Epithelial cell of proximal tubule (primary cell): ENCODE measurements at regions not wholly inside any gene's neighbourhood (a gene's known extent, or its start where the extent isn't known, plus 50 kb on each side); places are given as distances from the start of the nearest gene placed in this dataset.

ENCODE experiments used
- DNase-seq: peaks from one replicate; pipeline ENCODE4 v3.0.0-alpha.2; 2011; ENCODE audit warnings: low read depth
- H3K4me3 ChIP-seq: 2 replicates; pipeline ENCODE4 v1.5.1; 2011; ENCODE audit warnings: low read depth, mild to moderate bottlenecking, low read length
- CTCF ChIP-seq: conservative IDR thresholded peaks from 2 replicates; pipeline ENCODE4 v1.5.1; 2012; ENCODE audit warnings: low read depth, mild to moderate bottlenecking, low read length

GRCh38 chr2:81290846-81291245 lies 986.3 kb upstream of the LRRTM1 start:
- no peak overlapping the region for H3K4me3 ChIP-seq
- DNase-seq: no peak
- TF ChIP-seq CTCF: no peak

- no peak for DNase-seq
- no peak for TF ChIP-seq CTCF
- no peak overlapping the region for H3K4me3 ChIP-seq
These were observed 978.5 kb upstream of the LRRTM1 start for GRCh38 chr2:81283081-81283480.

- no peak for DNase-seq
- TF ChIP-seq CTCF: no peak
These were observed 977.7 kb upstream of the LRRTM1 start for GRCh38 chr2:81282151-81282769.

GRCh38 chr2:81276595-81276994 lies 972.0 kb upstream of the LRRTM1 start:
- H3K4me3 ChIP-seq: no peak overlapping the region
- TF ChIP-seq CTCF: no peak
- DNase-seq: no peak

More at GRCh38 chr2:81282151-81282769, 977.7 kb upstream of the LRRTM1 start:
- no peak overlapping the region for H3K4me3 ChIP-seq

GRCh38 chr2:81266106-81266505 lies 961.6 kb upstream of the LRRTM1 start:
- no peak overlapping the region for H3K4me3 ChIP-seq
- TF ChIP-seq CTCF: peak; percentile 64
- DNase-seq: no peak

- no peak for DNase-seq
- no peak for TF ChIP-seq CTCF
- H3K4me3 ChIP-seq: no peak overlapping the region
These were observed 959.4 kb upstream of the LRRTM1 start for GRCh38 chr2:81263989-81264388.

GRCh38 chr2:81260320-81260719 lies 955.8 kb upstream of the LRRTM1 start:
- no peak for TF ChIP-seq CTCF
- no peak overlapping the region for H3K4me3 ChIP-seq

More at GRCh38 chr2:81260320-81260719, 955.8 kb upstream of the LRRTM1 start:
- DNase-seq: no peak
